Left ventricle myocardium inferior (tissue), 1 donor: ENCODE measurements at regions not wholly inside any gene's neighbourhood (a gene's known extent, or its start where the extent isn't known, plus 50 kb on each side); places are given as distances from the start of the nearest gene placed in this dataset.

ENCODE experiments used
- DNase-seq: peaks from one replicate; pipeline ENCODE4 v3.0.0-alpha.2; 2020
- H3K27ac ChIP-seq: fragments of 200-600 bp; replicated peaks from 2 replicates; pipeline ENCODE4 v1.8.0; 2021
- H3K27me3 ChIP-seq: fragments of 200-600 bp; 2 replicates; pipeline ENCODE4 v1.8.0; 2021; ENCODE audit warnings: low read depth
- H3K36me3 ChIP-seq: fragments of 200-600 bp; 2 replicates; pipeline ENCODE4 v1.8.0; 2021
- H3K4me1 ChIP-seq: fragments of 200-600 bp; 2 replicates; pipeline ENCODE4 v1.8.0; 2021
- H3K4me3 ChIP-seq: fragments of 200-600 bp; 2 replicates; pipeline ENCODE4 v1.8.0; 2021; ENCODE audit warnings: mild to moderate bottlenecking, moderate library complexity
- H3K9me3 ChIP-seq: fragments of 200-600 bp; replicated peaks from 2 replicates; pipeline ENCODE4 v1.8.0; 2021
- CTCF ChIP-seq: fragments of 200-600 bp; IDR thresholded peaks from 2 replicates; pipeline ENCODE4 v1.8.0; 2021; ENCODE audit warnings: antibody characterized with exemption, mild to moderate bottlenecking, borderline replicate concordance
- intact Hi-C: fragments of 100-400 bp; cut with micrococcal nuclease; formaldehyde crosslinking; loops from one replicate; pipeline ENCODE4 v1.11.0; 2022
- donor health status: DM: no; HTN: yes; CAD: no; lungs with severe emphysema.

GRCh38 chr6:169990095-169991030, 238.9 kb downstream of the ERMARD start:
- Histone ChIP-seq H3K36me3 (no peaks in the 10 kb centered on the region), H3K27me3 (peaks cover 3% of the 10 kb centered on the region), H3K4me1 (peaks cover 22% of the 10 kb centered on the region), H3K4me3 (no peak overlapping the region), H3K27ac (no peak overlapping the region), H3K9me3 (no peaks in the 10 kb centered on the region)
- DNase-seq, result no peak
- no peak for TF ChIP-seq CTCF
- intact Hi-C loops, result no loop called here

GRCh38 chr6:169989594-169989993, 238.2 kb downstream of the ERMARD start:
- intact Hi-C loops, result no loop called here
- H3K36me3 ChIP-seq, result no peaks in the 10 kb centered on the region
- H3K27me3 ChIP-seq, result peaks cover 3% of the 10 kb centered on the region
- no peak overlapping the region for H3K27ac ChIP-seq
- DNase-seq, result no peak
- H3K4me1 ChIP-seq, result peaks cover 22% of the 10 kb centered on the region
- no peak overlapping the region for H3K4me3 ChIP-seq
- TF ChIP-seq CTCF, result no peak
- no peaks in the 10 kb centered on the region for H3K9me3 ChIP-seq

- DNase-seq, result no peak
- H3K27ac ChIP-seq, result no peak overlapping the region
- H3K36me3 ChIP-seq, result no peaks in the 10 kb centered on the region
- intact Hi-C loops, result no loop called here
- peaks cover 3% of the 10 kb centered on the region for H3K27me3 ChIP-seq
- H3K9me3 ChIP-seq, result no peaks in the 10 kb centered on the region
- no peak overlapping the region for H3K4me3 ChIP-seq
- no peak for TF ChIP-seq CTCF
- peaks cover 22% of the 10 kb centered on the region for H3K4me1 ChIP-seq
These were observed 237.5 kb downstream of the ERMARD start for GRCh38 chr6:169988769-169989550.

GRCh38 chr6:169986848-169987498, 235.6 kb downstream of the ERMARD start:
- Histone ChIP-seq H3K27me3 (peaks cover 4% of the 10 kb centered on the region), H3K36me3 (no peaks in the 10 kb centered on the region), H3K9me3 (no peaks in the 10 kb centered on the region), H3K4me1 (peaks cover 11% of the 10 kb centered on the region), H3K4me3 (no peak overlapping the region), H3K27ac (no peak overlapping the region)
- intact Hi-C loops, result no loop called here
- DNase-seq, result peak; percentile 8
- TF ChIP-seq CTCF, result no peak

- intact Hi-C loops, result no loop called here
These were observed 234.9 kb downstream of the ERMARD start for GRCh38 chr6:169986171-169986847.

More at GRCh38 chr6:169986171-169986847, 234.9 kb downstream of the ERMARD start:
- DNase-seq, result peak; percentile 11
- TF ChIP-seq CTCF, result no peak
- Histone ChIP-seq H3K27ac (no peak overlapping the region), H3K9me3 (no peaks in the 10 kb centered on the region), H3K4me3 (no peak overlapping the region), H3K27me3 (peaks cover 10% of the 10 kb centered on the region), H3K4me1 (peaks cover 7% of the 10 kb centered on the region), H3K36me3 (no peaks in the 10 kb centered on the region)
